ENCODE measurements at regions not wholly inside any gene's neighbourhood (a gene's known extent, or its start where the extent isn't known, plus 50 kb on each side); places are given as distances from the start of the nearest gene placed in this dataset.
"Not testable (repeated sequence)": the region's sequence is repeated elsewhere in the genome, so short reads cannot be mapped to it uniquely, and the experiment has no call there.

DNA sequence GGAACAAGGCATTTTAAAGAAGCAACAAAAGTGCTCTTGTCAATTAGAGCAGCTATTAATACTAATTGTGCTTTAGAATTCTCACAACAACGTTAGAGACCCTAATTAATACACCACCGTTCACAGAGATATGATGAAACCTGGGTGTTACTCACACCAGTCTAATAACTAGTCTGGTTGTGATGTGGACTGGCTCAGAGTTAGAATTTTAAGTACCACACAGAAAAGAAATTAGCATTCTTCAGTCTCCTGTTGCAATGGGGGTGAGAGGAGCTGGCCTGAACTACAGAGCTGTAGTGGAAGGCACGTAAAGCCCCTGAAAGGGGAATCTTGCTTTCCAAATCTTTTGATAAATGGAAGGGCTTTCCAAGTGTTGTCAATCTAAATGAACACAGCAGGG lies 240.8 kb upstream of the TOX3 start:
- no peak for DNase-seq

DNA sequence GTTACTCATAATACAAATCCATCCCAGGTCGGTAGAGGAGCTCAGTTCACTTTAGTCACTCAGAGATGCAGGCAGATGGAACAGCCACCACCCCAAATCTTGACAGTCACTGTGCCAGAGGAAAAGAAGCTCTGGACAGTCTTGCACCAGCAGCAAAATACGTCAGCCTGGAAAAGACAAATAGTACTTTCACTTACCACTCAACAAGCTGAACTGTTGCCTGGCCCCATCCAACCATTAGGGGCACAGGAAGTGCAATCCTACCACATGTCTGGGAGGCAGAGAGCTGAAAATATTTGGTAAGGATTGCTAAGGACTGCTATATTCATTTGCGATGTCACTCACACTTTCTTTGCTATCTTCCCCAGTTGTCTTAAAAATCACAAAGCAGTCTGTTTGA lies 239.1 kb upstream of the TOX3 start:
- no peak for DNase-seq

DNA sequence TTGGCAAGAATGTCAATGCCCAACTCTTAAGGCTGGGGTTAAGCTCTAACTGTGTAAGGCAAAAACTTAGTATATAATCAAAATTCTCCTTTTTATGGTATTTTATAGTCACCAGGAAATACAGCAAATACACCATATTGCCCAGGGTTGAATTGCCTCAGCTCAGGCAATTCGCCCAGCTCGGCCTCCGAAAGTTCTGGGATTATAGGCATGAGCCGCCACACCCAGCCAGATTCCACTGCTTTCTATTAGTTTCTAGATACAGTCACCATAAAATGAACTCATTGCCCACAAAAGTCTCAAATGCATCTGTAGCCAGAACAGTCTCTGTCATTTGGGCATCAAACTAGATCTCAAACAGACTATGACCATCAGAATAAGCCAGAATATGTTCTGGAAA lies 238.7 kb upstream of the TOX3 start:
- no peak for DNase-seq

GRCh38 chr16:52783616-52784015 lies 236.7 kb upstream of the TOX3 start:
- no peak for DNase-seq

GRCh38 chr16:52781005-52781630 lies 234.2 kb upstream of the TOX3 start:
- DNase-seq, result no peak

- DNase-seq, result no peak
Measured at GRCh38 chr16:52773026-52773425, 226.1 kb upstream of the TOX3 start.

DNA sequence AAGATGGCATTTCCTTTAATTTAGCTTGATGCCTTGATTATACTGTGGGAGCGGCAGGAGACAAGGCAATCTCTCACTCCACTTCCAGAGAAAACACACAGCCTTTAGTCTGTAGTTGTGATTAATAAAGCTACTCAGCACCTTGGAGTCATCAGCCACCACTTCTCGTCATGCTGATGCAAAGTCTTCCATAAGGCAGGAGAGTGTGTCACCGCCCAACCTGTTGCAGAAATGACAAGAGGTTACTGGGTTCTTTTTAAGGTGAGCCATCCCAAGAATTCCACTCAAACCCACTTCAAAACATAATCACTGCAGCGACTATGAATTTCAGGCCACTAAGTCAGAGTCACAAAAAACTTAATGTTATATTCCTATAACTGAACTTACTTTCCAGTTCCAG lies 223.9 kb upstream of the TOX3 start:
- DNase-seq, result no peak

- no peak for DNase-seq
Measured at GRCh38 chr16:52758473-52758855, 211.5 kb upstream of the TOX3 start.

- no peak for DNase-seq
Measured at GRCh38 chr16:52757746-52758472, 211.0 kb upstream of the TOX3 start.

GRCh38 chr16:52756812-52757517 lies 210.0 kb upstream of the TOX3 start:
- DNase-seq, result no peak

DNA sequence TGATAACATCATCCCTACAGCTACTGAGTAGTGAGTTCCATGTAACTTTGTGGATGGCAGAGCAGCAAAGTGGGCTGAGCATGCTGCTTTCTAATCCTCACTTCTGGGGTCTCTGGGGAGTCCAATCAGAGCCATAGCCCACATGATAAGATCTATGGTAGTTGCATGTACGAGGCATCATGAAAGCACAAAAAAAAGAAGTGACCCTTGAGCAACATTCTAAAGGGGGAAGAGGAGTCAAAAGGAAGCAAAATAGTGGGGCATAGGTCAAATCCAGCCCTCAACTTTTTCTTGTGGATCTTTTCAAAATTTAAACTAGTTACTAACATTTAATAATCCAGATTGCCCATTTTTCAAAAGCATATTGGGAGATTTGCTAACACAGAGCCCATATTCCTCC lies 208.5 kb upstream of the TOX3 start:
- no peak for DNase-seq

GRCh38 chr16:52751035-52751434 lies 204.1 kb upstream of the TOX3 start:
- DNase-seq, result no peak

- DNase-seq, result no peak
Measured at GRCh38 chr16:52748741-52749140, 201.8 kb upstream of the TOX3 start.

DNA sequence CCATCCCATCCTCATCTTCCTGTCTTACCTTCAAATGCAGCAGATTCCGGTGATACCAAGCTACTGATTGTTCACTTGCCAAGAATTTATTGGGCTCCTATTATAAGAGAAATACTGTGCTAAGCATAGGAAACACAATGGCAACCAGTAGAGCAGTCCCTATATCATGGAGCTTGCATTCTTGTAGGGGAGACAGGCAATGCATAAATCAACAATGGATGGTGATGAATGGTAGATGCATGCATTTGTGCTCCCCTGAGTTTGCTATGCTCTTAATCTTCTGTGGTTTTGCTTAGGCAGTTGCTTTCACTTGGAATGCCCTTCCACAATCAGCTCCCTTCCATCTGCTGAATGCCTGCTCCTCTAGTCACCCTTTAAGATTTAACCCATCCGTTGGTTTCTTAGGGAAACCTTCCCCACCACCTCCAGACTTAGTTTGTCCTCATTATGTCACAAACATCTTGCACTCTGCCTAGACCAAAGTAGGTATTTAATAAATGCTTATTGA lies 200.2 kb upstream of the TOX3 start:
- no peak for DNase-seq

DNA sequence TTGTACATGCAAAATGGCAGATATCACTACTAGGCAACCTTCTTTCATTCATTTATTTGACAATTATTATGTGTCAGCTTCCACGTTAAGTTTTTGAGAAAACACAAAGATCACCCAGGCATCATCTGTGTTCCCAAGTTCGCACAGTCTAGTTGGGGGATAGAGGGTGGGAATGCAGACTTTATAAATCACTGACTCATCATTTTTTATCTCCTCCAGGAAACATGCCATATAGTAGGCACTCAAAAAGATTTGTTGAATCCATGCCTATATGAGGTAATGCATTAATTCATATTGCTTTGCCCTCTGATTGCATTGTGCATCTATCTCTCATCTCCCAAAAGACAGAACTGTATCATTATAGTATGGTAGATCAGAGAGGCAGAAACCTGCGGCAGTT lies 196.8 kb upstream of the TOX3 start:
- DNase-seq, result no peak

- DNase-seq, result no peak
Measured at GRCh38 chr16:52742608-52743170, 195.7 kb upstream of the TOX3 start.

- no peak for DNase-seq
Measured at GRCh38 chr16:52742052-52742451, 195.1 kb upstream of the TOX3 start.

DNA sequence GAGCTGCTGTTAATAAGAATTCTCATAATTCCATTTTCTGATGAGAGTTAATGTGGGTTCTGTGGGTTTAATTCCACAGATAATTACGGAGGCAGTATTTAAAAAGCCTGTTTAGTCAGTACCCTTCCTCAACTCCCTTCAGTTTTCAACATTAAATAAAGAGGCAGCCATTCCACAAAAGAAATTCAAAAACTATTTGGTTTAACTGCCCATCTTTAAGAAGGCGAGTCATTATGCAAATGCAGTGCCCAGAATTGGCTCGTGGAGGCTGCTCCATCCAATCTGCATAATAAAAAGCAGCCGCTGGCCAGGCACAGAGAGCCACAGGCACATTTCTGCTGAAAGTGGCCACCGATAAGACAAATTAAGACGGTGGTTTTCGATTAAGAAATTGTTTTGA lies 194.4 kb upstream of the TOX3 start:
- no peak for DNase-seq

DNA sequence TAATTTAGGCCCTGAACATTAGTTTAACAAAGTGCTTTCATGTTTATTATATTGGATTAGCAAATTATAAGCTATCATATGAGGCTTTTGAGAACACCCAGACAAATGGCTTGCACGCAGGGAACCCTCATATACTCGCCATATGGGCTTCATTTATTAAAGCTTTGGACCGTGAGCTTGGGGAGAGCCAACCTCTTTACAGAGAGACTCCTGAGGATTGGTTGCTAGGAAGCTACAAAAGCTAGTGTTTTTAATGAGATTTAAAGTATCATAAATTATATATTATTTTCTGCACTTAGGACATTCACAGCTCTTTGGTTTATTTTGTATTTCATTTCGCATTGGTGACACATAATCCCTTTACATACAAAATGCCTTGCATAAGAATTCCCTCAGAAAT lies 193.8 kb upstream of the TOX3 start:
- no peak for DNase-seq

- no peak for DNase-seq
Measured at GRCh38 chr16:52740333-52740732, 193.4 kb upstream of the TOX3 start.

GRCh38 chr16:52738992-52739391 lies 192.0 kb upstream of the TOX3 start:
- not testable (repeated sequence) for DNase-seq

GRCh38 chr16:52731219-52731875 lies 184.4 kb upstream of the TOX3 start:
- no peak for DNase-seq

GRCh38 chr16:52729731-52730130 lies 182.8 kb upstream of the TOX3 start:
- DNase-seq, result no peak
